OCI-LY7 (cell line): ENCODE measurements at regions not wholly inside any gene's neighbourhood (a gene's known extent, or its start where the extent isn't known, plus 50 kb on each side); places are given as distances from the start of the nearest gene placed in this dataset.

Experiments
- BruUV-seq: library from RNA; stranded (reverse); fragments of 400-500 nt; replicated peaks from 2 replicates; lab custom pipeline; 2021; lab: Mats Ljungman, UMichigan
- CTCF ChIA-PET: fragments of 300-600 bp; sonication (Branson Sonifier 250); formaldehyde crosslinking; loops from one replicate; lab custom pipeline; 2022; ENCODE audit warnings: antibody characterized with exemption; ENCODE audit not compliant: unreplicated experiment; lab: Charles Lee
- POLR2A ChIA-PET: fragments of 300-600 bp; sonication (Branson Sonifier 250); formaldehyde crosslinking; loops from one replicate; lab custom pipeline; 2022; ENCODE audit warnings: antibody characterized with exemption; lab: Charles Lee
- DNase-seq: peaks from one replicate; pipeline ENCODE4 v3.0.0-alpha.2; 2015; ENCODE audit warnings: low spot score
- H2AFZ ChIP-seq: fragments of 200-600 bp; sonication (generic), shearing (Covaris generic); 2 replicates; pipeline ENCODE4 v1.6.1; 2014; ENCODE audit warnings: mild to moderate bottlenecking, antibody characterized with exemption, low read length, moderate library complexity
- H3K27ac ChIP-seq: fragments of 200-600 bp; sonication (generic); 2 replicates; pipeline ENCODE4 v1.5.1; 2014; ENCODE audit warnings: mixed run types, low read depth, mild to moderate bottlenecking, moderate library complexity, low read length, inconsistent platforms; ENCODE audit not compliant: poor library complexity, severe bottlenecking
- H3K36me3 ChIP-seq: fragments of 200-600 bp; sonication (generic); 2 replicates; pipeline ENCODE4 v1.6.1; 2014; ENCODE audit warnings: mild to moderate bottlenecking, antibody characterized with exemption, low read length, moderate library complexity, mixed read lengths; ENCODE audit not compliant: insufficient read depth
- H3K4me1 ChIP-seq: fragments of 200-600 bp; sonication (generic); 2 replicates; pipeline ENCODE4 v1.5.1; 2014; ENCODE audit warnings: mild to moderate bottlenecking, low read length; ENCODE audit not compliant: insufficient read depth, poor library complexity, severe bottlenecking
- H3K4me2 ChIP-seq: fragments of 200-600 bp; sonication (generic); 2 replicates; pipeline ENCODE4 v1.6.1; 2014; ENCODE audit warnings: mild to moderate bottlenecking, low read length
- H3K4me3 ChIP-seq: fragments of 200-600 bp; sonication (generic); 2 replicates; pipeline ENCODE4 v1.5.1; 2014; ENCODE audit warnings: mild to moderate bottlenecking, low read depth, low read length; ENCODE audit not compliant: poor library complexity, severe bottlenecking
- H3K79me2 ChIP-seq: fragments of 200-600 bp; sonication (generic); 2 replicates; pipeline ENCODE4 v1.6.1; 2016; ENCODE audit warnings: low read depth, mild to moderate bottlenecking, low read length, moderate library complexity, mixed read lengths; ENCODE audit not compliant: insufficient read depth
- H3K9me2 ChIP-seq: fragments of 200-600 bp; sonication (generic); 2 replicates; pipeline ENCODE4 v1.6.1; 2016; ENCODE audit warnings: mild to moderate bottlenecking, low read length, mixed read lengths; ENCODE audit not compliant: insufficient read depth
- H3K9me3 ChIP-seq: fragments of 200-600 bp; sonication (generic); 2 replicates; pipeline ENCODE4 v1.6.1; 2014; ENCODE audit warnings: mild to moderate bottlenecking, mixed run types, low read length, mixed read lengths
- H4K20me1 ChIP-seq: fragments of 200-600 bp; sonication (generic); 2 replicates; pipeline ENCODE4 v1.6.1; 2014; ENCODE audit warnings: mild to moderate bottlenecking, antibody characterized with exemption, low read length, moderate library complexity, mixed read lengths; ENCODE audit not compliant: insufficient read depth
- CTCF ChIP-seq: fragments of 200-600 bp; sonication (generic); conservative IDR thresholded peaks from 2 replicates; pipeline ENCODE4 v1.5.1; 2014; ENCODE audit warnings: mild to moderate bottlenecking, antibody characterized with exemption, low read length, moderate library complexity, mixed read lengths
- EZH2phosphoT487 ChIP-seq: fragments of 200-600 bp; sonication (generic); IDR thresholded peaks from 2 replicates; pipeline ENCODE4 v1.6.1; 2018; ENCODE audit warnings: low read depth, borderline replicate concordance, mild to moderate bottlenecking, mixed run types, antibody characterized with exemption, low read length, moderate library complexity, mixed read lengths
- intact Hi-C: fragments of 100-400 bp; cut with micrococcal nuclease; formaldehyde crosslinking; loops from one replicate; pipeline ENCODE4 v1.10.0; 2022; ENCODE audit not compliant: unreplicated experiment

DNA sequence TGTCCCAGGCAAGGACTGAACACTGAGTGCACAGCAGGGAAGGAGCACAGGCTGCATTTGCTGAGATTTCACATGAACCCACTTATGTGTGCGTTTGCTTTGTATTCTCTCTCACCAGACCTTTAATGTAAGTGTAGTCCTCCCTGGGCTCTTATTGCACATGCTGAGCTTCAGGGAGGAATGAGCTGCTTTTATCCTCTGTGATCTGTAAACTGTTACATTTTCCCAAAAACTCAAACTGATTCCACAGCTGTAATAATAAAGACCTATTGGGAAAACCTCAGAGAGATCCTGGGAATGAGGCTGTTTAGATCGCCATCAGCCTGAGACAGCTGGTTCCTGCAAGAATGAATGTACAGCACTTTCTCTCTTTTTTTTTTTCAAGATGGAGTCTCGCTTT lies 53.6 kb upstream of the ADORA2B start:
- H3K27ac ChIP-seq, result no peak overlapping the region
- BruUV-seq, result no TSS peak
- no peak overlapping the region for H2AFZ ChIP-seq
- ChIA-PET POLR2A (no interaction called here), CTCF (interaction anchor here (0.6 kb wide), 1 partner anchor 184 kb away, joined by 4 read pairs; no protein-coding TSS in a partner anchor)
- no peak overlapping the region for H3K4me2 ChIP-seq
- H4K20me1 ChIP-seq, result no peaks in the 10 kb centered on the region
- no peak overlapping the region for H3K4me3 ChIP-seq
- DNase-seq, result no peak
- intact Hi-C loops, result no loop called here
- H3K79me2 ChIP-seq, result no peaks in the 10 kb centered on the region
- TF ChIP-seq EZH2phosphoT487, result no peak
- no peak for TF ChIP-seq CTCF
- H3K9me3 ChIP-seq, result no peaks in the 10 kb centered on the region
- no peaks in the 10 kb centered on the region for H3K36me3 ChIP-seq
- H3K4me1 ChIP-seq, result no peaks in the 10 kb centered on the region
- no peaks in the 10 kb centered on the region for H3K9me2 ChIP-seq

GRCh38 chr17:15892244-15892643 lies 52.7 kb upstream of the ADORA2B start:
- no peak for TF ChIP-seq EZH2phosphoT487
- no peak for TF ChIP-seq CTCF
- intact Hi-C loops, result no loop called here
- no peak overlapping the region for H3K27ac ChIP-seq
- H3K79me2 ChIP-seq, result no peaks in the 10 kb centered on the region
- no peaks in the 10 kb centered on the region for H4K20me1 ChIP-seq
- no peaks in the 10 kb centered on the region for H3K9me2 ChIP-seq
- no TSS peak for BruUV-seq
- ChIA-PET POLR2A (no interaction called here), CTCF (no interaction called here)
- H3K4me3 ChIP-seq, result no peak overlapping the region
- no peaks in the 10 kb centered on the region for H3K9me3 ChIP-seq
- DNase-seq, result no peak
- H3K4me1 ChIP-seq, result no peaks in the 10 kb centered on the region
- H2AFZ ChIP-seq, result no peak overlapping the region
- no peaks in the 10 kb centered on the region for H3K36me3 ChIP-seq
- no peak overlapping the region for H3K4me2 ChIP-seq

- no peak for DNase-seq
- ChIA-PET CTCF (no interaction called here), POLR2A (no interaction called here)
- no peak overlapping the region for H3K4me2 ChIP-seq
- H4K20me1 ChIP-seq, result no peaks in the 10 kb centered on the region
- H2AFZ ChIP-seq, result no peak overlapping the region
- no TSS peak for BruUV-seq
- intact Hi-C loops, result no loop called here
- no peaks in the 10 kb centered on the region for H3K79me2 ChIP-seq
- TF ChIP-seq CTCF (no peak), EZH2phosphoT487 (no peak)
- no peak overlapping the region for H3K27ac ChIP-seq
- no peak overlapping the region for H3K4me3 ChIP-seq
- H3K4me1 ChIP-seq, result no peaks in the 10 kb centered on the region
- no peaks in the 10 kb centered on the region for H3K9me2 ChIP-seq
- no peaks in the 10 kb centered on the region for H3K9me3 ChIP-seq
- H3K36me3 ChIP-seq, result no peaks in the 10 kb centered on the region
Measured at GRCh38 chr17:15892731-15893657, 51.9 kb upstream of the ADORA2B start.
